ENCODE measurements at regions not wholly inside any gene's neighbourhood (a gene's known extent, or its start where the extent isn't known, plus 50 kb on each side); places are given as distances from the start of the nearest gene placed in this dataset.

- Mint-ChIP-seq H3K4me3 (no peak overlapping the region), H3K9me3 (peaks cover 22% of the 10 kb centered on the region), H3K27me3 (ENCODE audit: low read depth) (peaks cover 3% of the 10 kb centered on the region), H3K36me3 (peaks cover 4% of the 10 kb centered on the region), H3K4me1 (no peaks in the 10 kb centered on the region), H3K27ac (no peak overlapping the region)
- no peak for DNase-seq (ENCODE audit: low spot score in 2 of 2, unreplicated experiment in 2 of 2)
- TF ChIP-seq CTCF (IDR thresholded peaks at IDR 0.05; ENCODE audit: unreplicated experiment), result no peak
Observed at GRCh38 chr13:74597526-74597925, 463.3 kb upstream of the KLF12 start.

- H3K36me3 Mint-ChIP-seq, result peaks cover 4% of the 10 kb centered on the region
- H3K27ac Mint-ChIP-seq, result no peak overlapping the region
- H3K4me1 Mint-ChIP-seq, result no peaks in the 10 kb centered on the region
- TF ChIP-seq CTCF (IDR thresholded peaks at IDR 0.05; ENCODE audit: unreplicated experiment), result no peak
- no peak for DNase-seq (ENCODE audit: low spot score in 2 of 2, unreplicated experiment in 2 of 2)
- no peak overlapping the region for H3K4me3 Mint-ChIP-seq
- peaks cover 3% of the 10 kb centered on the region for H3K27me3 Mint-ChIP-seq (ENCODE audit: low read depth)
- peaks cover 22% of the 10 kb centered on the region for H3K9me3 Mint-ChIP-seq
Observed at GRCh38 chr13:74596691-74597090, 462.5 kb upstream of the KLF12 start.

GRCh38 chr13:74593688-74594087, 459.5 kb upstream of the KLF12 start:
- no peak overlapping the region for H3K4me3 Mint-ChIP-seq
- no peak for TF ChIP-seq CTCF (IDR thresholded peaks at IDR 0.05; ENCODE audit: unreplicated experiment)
- H3K36me3 Mint-ChIP-seq, result peaks cover 4% of the 10 kb centered on the region
- DNase-seq (ENCODE audit: low spot score in 2 of 2, unreplicated experiment in 2 of 2), result no peak
- no peak overlapping the region for H3K27ac Mint-ChIP-seq
- H3K9me3 Mint-ChIP-seq, result peaks cover 17% of the 10 kb centered on the region
- H3K27me3 Mint-ChIP-seq (ENCODE audit: low read depth), result peaks cover 6% of the 10 kb centered on the region
- H3K4me1 Mint-ChIP-seq, result no peaks in the 10 kb centered on the region

GRCh38 chr13:74586847-74587246, 452.6 kb upstream of the KLF12 start:
- Mint-ChIP-seq H3K9me3 (no peaks in the 10 kb centered on the region), H3K4me1 (peaks cover 7% of the 10 kb centered on the region)
- no peak for DNase-seq (ENCODE audit: low spot score in 2 of 2, unreplicated experiment in 2 of 2)

GRCh38 chr13:74576420-74576819, 442.2 kb upstream of the KLF12 start:
- Mint-ChIP-seq H3K4me3 (peak overlapping the region; percentile 68), H3K4me1 (peaks cover 9% of the 10 kb centered on the region), H3K9me3 (no peaks in the 10 kb centered on the region), H3K27me3 (ENCODE audit: low read depth) (peaks cover 27% of the 10 kb centered on the region), H3K27ac (no peak overlapping the region), H3K36me3 (no peaks in the 10 kb centered on the region)
- no peak for TF ChIP-seq CTCF (IDR thresholded peaks at IDR 0.05; ENCODE audit: unreplicated experiment)
- no peak for DNase-seq (ENCODE audit: low spot score in 2 of 2, unreplicated experiment in 2 of 2)

More at GRCh38 chr13:74586847-74587246, 452.6 kb upstream of the KLF12 start:
- Mint-ChIP-seq H3K4me3 (no peak overlapping the region), H3K36me3 (no peaks in the 10 kb centered on the region), H3K27ac (no peak overlapping the region), H3K27me3 (ENCODE audit: low read depth) (peaks cover 8% of the 10 kb centered on the region)
- no peak for TF ChIP-seq CTCF (IDR thresholded peaks at IDR 0.05; ENCODE audit: unreplicated experiment)

- TF ChIP-seq CTCF (IDR thresholded peaks at IDR 0.05; ENCODE audit: unreplicated experiment), result no peak
- no peaks in the 10 kb centered on the region for H3K9me3 Mint-ChIP-seq
- peak overlapping the region; percentile 11 for H3K27ac Mint-ChIP-seq
- H3K4me1 Mint-ChIP-seq, result peaks cover 9% of the 10 kb centered on the region
- H3K27me3 Mint-ChIP-seq (ENCODE audit: low read depth), result peaks cover 27% of the 10 kb centered on the region
- no peaks in the 10 kb centered on the region for H3K36me3 Mint-ChIP-seq
- peak overlapping the region; percentile 68 for H3K4me3 Mint-ChIP-seq
- peak; percentile 43 to 77 for DNase-seq (ENCODE audit: low spot score in 2 of 2, unreplicated experiment in 2 of 2)
Observed at GRCh38 chr13:74575729-74576125, 441.5 kb upstream of the KLF12 start.
